ENCODE measurements at regions not wholly inside any gene's neighbourhood (a gene's known extent, or its start where the extent isn't known, plus 50 kb on each side); places are given as distances from the start of the nearest gene placed in this dataset.

- TF ChIP-seq POLR2AphosphoS5 (IDR thresholded peaks at IDR 0.05; ENCODE audit: low read depth, low read length) (no peak), POLR2A (IDR thresholded peaks at IDR 0.05; ENCODE audit: low read depth, low read length) (no peak), SPI1 (IDR thresholded peaks at IDR 0.05; ENCODE audit: low read depth, low read length) (no peak), TAF1 (IDR thresholded peaks at IDR 0.05; ENCODE audit: low read depth, low read length) (no peak), PAX5 (IDR thresholded peaks at IDR 0.05; ENCODE audit: insufficient read depth, low read length, severe bottlenecking) (no peak)
Measured at GRCh38 chr5:53183880-53184279, 74.3 kb upstream of the MOCS2 start.

Measured in GM12891 (cell line).